ENCODE measurements at regions not wholly inside any gene's neighbourhood (a gene's known extent, or its start where the extent isn't known, plus 50 kb on each side); places are given as distances from the start of the nearest gene placed in this dataset.

DNA sequence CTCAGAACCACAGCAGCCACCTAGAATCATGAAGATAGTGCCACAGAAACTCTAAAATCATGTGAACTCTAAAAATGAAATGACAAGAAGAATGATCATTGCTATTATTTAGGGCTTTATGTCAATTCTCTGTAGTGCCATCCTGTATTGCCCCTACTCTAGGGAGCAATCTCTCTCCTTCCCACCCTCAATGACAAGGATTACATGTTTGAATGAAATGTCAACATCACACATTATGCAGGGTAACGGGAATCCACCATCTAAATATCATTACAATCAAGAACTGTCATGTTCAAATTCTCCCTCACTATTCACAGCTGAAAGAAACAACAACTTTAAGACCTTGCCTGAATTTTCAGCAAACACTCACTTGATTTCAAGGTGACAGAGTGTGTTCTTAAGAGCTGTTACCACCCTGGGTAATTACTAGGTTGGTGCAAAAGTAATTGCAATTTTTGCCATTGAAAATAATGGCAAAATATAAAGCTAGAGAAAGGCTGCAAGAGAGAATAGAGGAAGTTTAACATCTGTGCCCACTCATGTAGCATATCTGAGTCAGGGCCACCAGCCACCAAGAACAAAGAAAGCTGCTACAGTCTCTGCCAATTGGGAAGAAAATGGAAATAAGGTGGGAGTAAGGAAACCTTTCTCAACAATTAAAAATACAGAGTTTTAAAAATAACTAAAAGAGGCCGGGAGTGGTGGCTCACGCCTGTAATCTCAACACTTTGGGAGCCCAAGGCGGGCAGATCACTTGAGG lies 112.8 kb upstream of the PSMD7 start:
- TF ChIP-seq, protein P1, sequence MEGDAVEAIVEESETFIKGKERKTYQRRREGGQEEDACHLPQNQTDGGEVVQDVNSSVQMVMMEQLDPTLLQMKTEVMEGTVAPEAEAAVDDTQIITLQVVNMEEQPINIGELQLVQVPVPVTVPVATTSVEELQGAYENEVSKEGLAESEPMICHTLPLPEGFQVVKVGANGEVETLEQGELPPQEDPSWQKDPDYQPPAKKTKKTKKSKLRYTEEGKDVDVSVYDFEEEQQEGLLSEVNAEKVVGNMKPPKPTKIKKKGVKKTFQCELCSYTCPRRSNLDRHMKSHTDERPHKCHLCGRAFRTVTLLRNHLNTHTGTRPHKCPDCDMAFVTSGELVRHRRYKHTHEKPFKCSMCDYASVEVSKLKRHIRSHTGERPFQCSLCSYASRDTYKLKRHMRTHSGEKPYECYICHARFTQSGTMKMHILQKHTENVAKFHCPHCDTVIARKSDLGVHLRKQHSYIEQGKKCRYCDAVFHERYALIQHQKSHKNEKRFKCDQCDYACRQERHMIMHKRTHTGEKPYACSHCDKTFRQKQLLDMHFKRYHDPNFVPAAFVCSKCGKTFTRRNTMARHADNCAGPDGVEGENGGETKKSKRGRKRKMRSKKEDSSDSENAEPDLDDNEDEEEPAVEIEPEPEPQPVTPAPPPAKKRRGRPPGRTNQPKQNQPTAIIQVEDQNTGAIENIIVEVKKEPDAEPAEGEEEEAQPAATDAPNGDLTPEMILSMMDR (conservative IDR thresholded peaks at IDR 0.05), result no peak
- TF ChIP-seq ZFX (IDR thresholded peaks at IDR 0.05), result no peak
- H3K27ac ChIP-seq, result no peak overlapping the region

DNA sequence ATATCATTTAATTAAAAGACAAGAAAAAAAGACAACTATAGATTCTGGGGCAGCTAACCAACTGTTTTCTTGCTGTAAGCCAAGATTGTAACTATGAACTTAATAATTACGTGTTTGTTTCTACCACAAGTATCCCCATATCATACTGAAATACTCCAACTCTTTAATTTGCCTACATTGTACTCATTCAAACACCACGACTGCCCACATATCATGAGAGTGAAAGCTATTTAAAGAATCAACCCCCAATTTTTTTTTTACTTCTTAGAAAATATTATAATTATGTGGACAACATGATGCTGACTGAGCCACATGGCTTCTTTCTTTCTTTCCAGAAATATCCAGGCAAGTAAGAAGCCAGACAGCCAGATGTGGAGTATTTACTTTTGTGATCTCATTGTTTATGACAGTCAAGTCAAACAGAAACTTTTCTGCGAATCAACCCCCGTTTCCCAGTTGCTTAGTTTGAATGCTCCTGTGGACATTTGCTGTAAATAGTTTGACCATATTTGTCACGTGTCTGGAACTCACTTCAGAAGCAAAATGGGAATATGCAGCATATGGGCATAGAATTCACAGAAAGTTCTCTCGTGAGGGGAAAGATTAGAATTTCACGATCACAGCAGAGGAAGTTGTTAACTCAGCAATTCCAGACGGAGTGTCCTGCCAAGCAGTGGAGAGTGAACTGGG lies 126.8 kb upstream of the PSMD7 start:
- H3K27ac ChIP-seq, result no peak overlapping the region
- TF ChIP-seq, protein P1 (conservative IDR thresholded peaks at IDR 0.05), result no peak
- no peak for TF ChIP-seq ZFX (IDR thresholded peaks at IDR 0.05)

DNA sequence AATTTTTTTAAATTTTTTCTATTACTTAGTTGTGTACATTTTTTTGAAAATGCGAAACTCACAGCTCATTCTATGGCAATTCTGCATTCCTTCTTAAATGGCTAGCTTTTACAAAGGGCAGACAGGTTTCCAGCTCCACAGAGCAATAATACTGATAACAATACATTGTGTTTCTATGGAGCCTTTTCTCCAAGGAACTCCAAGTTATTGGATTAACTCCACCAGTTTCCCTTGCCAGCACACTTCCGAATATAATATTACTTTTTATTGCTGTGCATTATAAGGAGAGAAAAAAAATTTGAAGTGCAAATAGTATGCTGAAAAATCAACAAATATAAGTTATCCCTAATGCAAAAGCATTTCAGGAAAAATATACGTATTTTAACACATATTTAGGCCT lies 127.5 kb upstream of the PSMD7 start:
- TF ChIP-seq ZFX (IDR thresholded peaks at IDR 0.05), result no peak
- TF ChIP-seq, protein P1 (conservative IDR thresholded peaks at IDR 0.05), result no peak
- H3K27ac ChIP-seq, result no peak overlapping the region

DNA sequence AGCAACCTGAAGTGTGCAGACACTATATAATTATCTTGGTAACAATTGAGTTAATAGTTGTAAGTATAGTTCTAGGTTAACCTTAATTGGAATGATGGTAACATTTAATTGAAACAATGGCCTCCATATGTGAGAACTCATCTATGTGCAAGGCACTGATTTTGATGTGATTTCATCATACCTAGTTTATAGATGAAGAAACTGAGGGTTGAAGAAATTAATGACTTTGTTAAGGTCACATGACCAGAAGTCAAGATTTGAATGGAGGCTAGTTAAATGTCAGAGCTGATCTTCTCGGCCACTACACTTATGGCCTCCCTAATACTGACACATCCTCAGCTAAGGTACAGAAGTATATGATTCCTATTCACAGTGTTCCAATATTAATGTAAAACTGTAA lies 128.2 kb upstream of the PSMD7 start:
- TF ChIP-seq, protein P1 (conservative IDR thresholded peaks at IDR 0.05), result no peak
- no peak overlapping the region for H3K27ac ChIP-seq

- H3K27ac ChIP-seq, result no peak overlapping the region
- TF ChIP-seq, protein P1 (conservative IDR thresholded peaks at IDR 0.05), result no peak
- TF ChIP-seq ZFX (IDR thresholded peaks at IDR 0.05), result no peak
Observed at GRCh38 chr16:74166456-74166855, 130.2 kb upstream of the PSMD7 start.

DNA sequence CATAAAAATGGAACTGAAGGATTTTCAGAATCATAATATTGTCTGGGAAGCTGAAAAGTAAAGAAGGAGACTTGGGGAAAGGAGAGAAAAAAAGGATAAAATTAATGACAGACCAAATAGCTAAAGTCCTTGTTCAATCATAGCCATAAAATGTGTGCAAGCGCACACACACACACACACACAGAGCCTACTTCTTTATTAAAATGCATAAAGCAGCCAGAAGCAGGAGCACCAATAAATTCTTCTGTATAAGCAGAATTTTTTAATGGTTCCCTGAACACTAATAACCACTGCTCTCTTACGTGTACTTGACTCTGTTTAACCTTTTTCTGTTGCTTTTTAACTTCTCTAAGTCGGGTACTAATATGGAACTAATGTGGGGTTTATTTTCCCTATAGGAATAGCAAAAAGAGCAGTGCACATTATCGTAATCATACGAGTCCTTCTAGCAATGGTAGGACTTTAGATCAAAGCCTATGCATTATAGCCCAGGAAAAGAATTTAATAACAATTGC lies 131.0 kb upstream of the PSMD7 start:
- H3K27ac ChIP-seq, result no peak overlapping the region
- TF ChIP-seq ZFX (IDR thresholded peaks at IDR 0.05), result no peak
- TF ChIP-seq, protein P1 (conservative IDR thresholded peaks at IDR 0.05), result no peak

DNA sequence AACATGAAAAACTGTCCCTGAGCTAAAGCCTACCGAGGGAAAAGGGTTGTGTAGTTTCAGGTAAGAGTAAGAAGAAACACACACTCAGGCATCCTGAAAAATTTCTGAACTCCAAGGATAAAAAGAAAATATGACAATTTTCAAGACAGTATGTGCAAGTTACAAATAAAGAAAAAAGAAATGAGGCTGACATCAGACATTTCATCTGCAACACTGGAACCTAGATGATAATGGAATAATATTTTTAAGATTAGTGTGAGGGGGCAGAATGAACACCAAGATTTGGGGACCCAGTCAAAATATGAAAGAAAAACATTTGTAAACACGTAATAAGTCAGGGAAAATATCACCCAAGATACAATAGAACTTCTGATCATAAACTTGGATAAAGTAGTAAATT lies 135.9 kb upstream of the PSMD7 start:
- TF ChIP-seq ZFX (IDR thresholded peaks at IDR 0.05), result no peak
- TF ChIP-seq, protein P1 (conservative IDR thresholded peaks at IDR 0.05), result no peak
- no peak overlapping the region for H3K27ac ChIP-seq

All from C4-2B (cell line).